Prostate gland (tissue), 2 donors: ENCODE measurements at regions not wholly inside any gene's neighbourhood (a gene's known extent, or its start where the extent isn't known, plus 50 kb on each side); places are given as distances from the start of the nearest gene placed in this dataset.

Experiments used
- DNase-seq: peaks from one replicate; pipeline ENCODE4 v3.0.0-alpha.2; 2019; ENCODE audit warnings: low spot score
- H3K27ac ChIP-seq, 2 donors: fragments of 200-600 bp; sonication (generic); 2 replicates each; pipeline ENCODE4 v1.5.1; 2017 to 2019
- H3K27me3 ChIP-seq: fragments of 200-600 bp; sonication (generic); replicated peaks from 2 replicates; pipeline ENCODE4 v1.5.1; 2019; ENCODE audit not compliant: insufficient read depth
- H3K36me3 ChIP-seq, 2 donors: fragments of 200-600 bp; sonication (generic); 1 replicate in 1 of 2; 2 replicates in 1 of 2; pipeline versions ENCODE4 v1.5.1 to v1.8.1; 2017 to 2019
- H3K4me1 ChIP-seq: fragments of 200-600 bp; sonication (generic); replicated peaks from 2 replicates; pipeline ENCODE4 v1.5.1; 2019
- H3K4me3 ChIP-seq, 2 donors: fragments of 200-600 bp; sonication (generic); 2 replicates each; pipeline ENCODE4 v1.5.1; 2017 to 2019
- H3K9me3 ChIP-seq: fragments of 200-600 bp; sonication (generic); 2 replicates; pipeline ENCODE4 v1.5.1; 2017
- CTCF ChIP-seq, 4 experiments: fragments of 200-600 bp in 2 of 4; fragments of 450-650 bp in 2 of 4; sonication (generic) in 2 of 4; IDR thresholded peaks; 1 replicate in 3 of 4; 2 replicates in 1 of 4; pipeline ENCODE4 v1.5.1; 2016 to 2019; ENCODE audit warnings: antibody characterized with exemption in 4 of 4, mild to moderate bottlenecking in 2 of 4, moderate library complexity in 2 of 4
- POLR2A ChIP-seq: fragments of 450-650 bp; IDR thresholded peaks from one replicate; pipeline ENCODE4 v1.6.1; 2016; ENCODE audit warnings: antibody characterized with exemption, mild to moderate bottlenecking
- POLR2AphosphoS5 ChIP-seq: sonication (generic); formaldehyde crosslinking; IDR thresholded peaks from one replicate; pipeline ENCODE4 v1.6.1; 2017; ENCODE audit warnings: antibody characterized with exemption
- WGBS: methylation state at CpG from one replicate; pipeline ENCODE4 v1.1.5; 2018; 5-methylcytosine and 5-hydroxymethylcytosine counted together
- intact Hi-C: fragments of 100-400 bp; cut with DNase I; formaldehyde crosslinking; loops from one replicate; pipeline ENCODE4 v1.14.2; 2022

- Histone ChIP-seq H3K9me3 (no peaks in the 10 kb centered on the region), H3K27me3 (no peaks in the 10 kb centered on the region), H3K4me1 (no peaks in the 10 kb centered on the region), H3K4me3 (no peak overlapping the region), H3K36me3 (no peaks in the 10 kb centered on the region), H3K27ac (no peak overlapping the region)
- 69% methylated on average over 2 of the region's 2 CpGs for WGBS
- TF ChIP-seq POLR2AphosphoS5 (no peak), POLR2A (no peak), CTCF (IDR thresholded peaks at IDR 0.05) (no peak)
- intact Hi-C loops: no loop called here
- no peak for DNase-seq
These were observed 286.9 kb upstream of the ATP10B start for GRCh38 chr5:161138751-161139455.

- Histone ChIP-seq H3K4me3 (no peak overlapping the region), H3K27ac (no peak overlapping the region), H3K36me3 (no peaks in the 10 kb centered on the region), H3K4me1 (no peaks in the 10 kb centered on the region), H3K27me3 (no peaks in the 10 kb centered on the region), H3K9me3 (no peaks in the 10 kb centered on the region)
- WGBS: 70% methylated on average over 5 of the region's 5 CpGs
- no peak for DNase-seq
- intact Hi-C loops: no loop called here
- TF ChIP-seq POLR2AphosphoS5: no peak
- no peak for TF ChIP-seq POLR2A
- no peak for TF ChIP-seq CTCF (IDR thresholded peaks at IDR 0.05)
These were observed 282.9 kb upstream of the ATP10B start for GRCh38 chr5:161134956-161135355.

GRCh38 chr5:161134083-161134482 lies 282.1 kb upstream of the ATP10B start:
- no peak overlapping the region for H3K27ac ChIP-seq
- no peaks in the 10 kb centered on the region for H3K9me3 ChIP-seq
- no peaks in the 10 kb centered on the region for H3K4me1 ChIP-seq
- DNase-seq: no peak
- 69% methylated on average over 2 of the region's 2 CpGs for WGBS
- H3K36me3 ChIP-seq: no peaks in the 10 kb centered on the region
- H3K27me3 ChIP-seq: no peaks in the 10 kb centered on the region
- intact Hi-C loops: no loop called here
- TF ChIP-seq CTCF (IDR thresholded peaks at IDR 0.05): no peak
- TF ChIP-seq POLR2AphosphoS5: no peak
- no peak for TF ChIP-seq POLR2A
- no peak overlapping the region for H3K4me3 ChIP-seq

- no peak overlapping the region for H3K27ac ChIP-seq
- H3K9me3 ChIP-seq: no peaks in the 10 kb centered on the region
- TF ChIP-seq POLR2A: no peak
- TF ChIP-seq POLR2AphosphoS5: no peak
- TF ChIP-seq CTCF (IDR thresholded peaks at IDR 0.05): no peak
- no peaks in the 10 kb centered on the region for H3K4me1 ChIP-seq
- intact Hi-C loops: no loop called here
- no peaks in the 10 kb centered on the region for H3K27me3 ChIP-seq
- no peak overlapping the region for H3K4me3 ChIP-seq
- DNase-seq: no peak
- 93% methylated on average over 2 of the region's 2 CpGs for WGBS
- H3K36me3 ChIP-seq: no peaks in the 10 kb centered on the region
These were observed 263.9 kb upstream of the ATP10B start for GRCh38 chr5:161115941-161116340.

GRCh38 chr5:161112371-161112770 lies 260.4 kb upstream of the ATP10B start:
- no peak for DNase-seq
- H3K4me1 ChIP-seq: no peaks in the 10 kb centered on the region
- no peak overlapping the region for H3K4me3 ChIP-seq
- TF ChIP-seq POLR2A (no peak), POLR2AphosphoS5 (no peak), CTCF (IDR thresholded peaks at IDR 0.05) (no peak)
- H3K27ac ChIP-seq: no peak overlapping the region
- intact Hi-C loops: no loop called here
- H3K9me3 ChIP-seq: no peaks in the 10 kb centered on the region
- WGBS: 91% methylated on average over 1 of the region's 1 CpG
- no peaks in the 10 kb centered on the region for H3K36me3 ChIP-seq
- no peaks in the 10 kb centered on the region for H3K27me3 ChIP-seq
